HG02759 (cell line): ENCODE measurements at regions not wholly inside any gene's neighbourhood (a gene's known extent, or its start where the extent isn't known, plus 50 kb on each side); places are given as distances from the start of the nearest gene placed in this dataset.

Source experiments
- ATAC-seq: cut with Tn5 transposase; IDR thresholded peaks from one replicate; pipeline ENCODE4 v1.9.1; 2021; ENCODE audit warnings: mild to moderate bottlenecking, moderate library complexity; ENCODE audit not compliant: unreplicated experiment

- ATAC-seq = no peak
Observed at GRCh38 chr3:102102394-102102793, 253.1 kb downstream of the NFKBIZ start.

- ATAC-seq = no peak
Observed at GRCh38 chr3:102104033-102104432, 254.7 kb downstream of the NFKBIZ start.

GRCh38 chr3:102105193-102105592 lies 255.9 kb downstream of the NFKBIZ start:
- ATAC-seq = no peak

- no peak for ATAC-seq
Observed at GRCh38 chr3:102106416-102107097, 257.2 kb downstream of the NFKBIZ start.

- ATAC-seq = no peak
Observed at GRCh38 chr3:102112704-102113230, 263.5 kb downstream of the NFKBIZ start.

GRCh38 chr3:102113421-102114041 lies 264.2 kb downstream of the NFKBIZ start:
- ATAC-seq = no peak

- ATAC-seq = no peak
Observed at GRCh38 chr3:102114264-102114979, 265.1 kb downstream of the NFKBIZ start.

- no peak for ATAC-seq
Observed at GRCh38 chr3:102122527-102122926, 273.2 kb downstream of the NFKBIZ start.

GRCh38 chr3:102123590-102124190 lies 274.4 kb downstream of the NFKBIZ start:
- no peak for ATAC-seq

GRCh38 chr3:102124282-102124681 lies 275.0 kb downstream of the NFKBIZ start:
- ATAC-seq = no peak

GRCh38 chr3:102124704-102125103 lies 275.4 kb downstream of the NFKBIZ start:
- no peak for ATAC-seq

- no peak for ATAC-seq
Observed at GRCh38 chr3:102125197-102125993, 276.1 kb downstream of the NFKBIZ start.

- no peak for ATAC-seq
Observed at GRCh38 chr3:102125994-102126368, 276.7 kb downstream of the NFKBIZ start.

GRCh38 chr3:102129760-102130608 lies 280.7 kb downstream of the NFKBIZ start:
- peak; percentile 72 for ATAC-seq

- ATAC-seq = no peak
Observed at GRCh38 chr3:102132370-102132769, 283.1 kb downstream of the NFKBIZ start.

- no peak for ATAC-seq
Observed at GRCh38 chr3:102133376-102133775, 284.1 kb downstream of the NFKBIZ start.

- no peak for ATAC-seq
Observed at GRCh38 chr3:102135316-102135715, 286.0 kb downstream of the NFKBIZ start.

- no peak for ATAC-seq
Observed at GRCh38 chr3:102136183-102136582, 286.9 kb downstream of the NFKBIZ start.

GRCh38 chr3:102140116-102140515 lies 290.8 kb downstream of the NFKBIZ start:
- no peak for ATAC-seq
